ENCODE measurements at regions not wholly inside any gene's neighbourhood (a gene's known extent, or its start where the extent isn't known, plus 50 kb on each side); places are given as distances from the start of the nearest gene placed in this dataset.

DNA sequence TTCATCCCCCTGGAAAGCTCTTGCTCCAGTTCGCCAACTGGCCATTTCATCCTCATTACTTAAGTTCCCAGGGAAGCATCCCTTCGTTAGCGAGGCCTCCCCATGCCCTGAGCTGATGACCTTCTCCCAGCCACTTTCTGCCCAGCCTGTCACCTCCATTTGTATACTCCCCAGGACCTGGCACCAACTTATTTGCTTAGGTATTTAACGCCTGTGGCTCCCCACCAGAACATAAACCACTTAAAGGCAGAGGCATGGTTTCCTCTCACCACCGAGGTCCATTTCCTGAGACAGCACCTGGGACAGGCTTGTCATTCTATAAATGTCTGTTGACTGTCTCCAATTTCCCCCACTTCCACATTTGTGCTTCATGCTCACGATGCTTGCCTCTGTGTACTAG lies 189.0 kb downstream of the ZNF621 start:
- TF ChIP-seq POLR2AphosphoS5 (IDR thresholded peaks at IDR 0.05; ENCODE audit: borderline replicate concordance, low read depth, low read length): no peak
- TF ChIP-seq EZH2 (IDR thresholded peaks at IDR 0.05): no peak

All from SK-N-MC (cell line).